ENCODE measurements at regions not wholly inside any gene's neighbourhood (a gene's known extent, or its start where the extent isn't known, plus 50 kb on each side); places are given as distances from the start of the nearest gene placed in this dataset.

GRCh38 chr3:35216501-35217266 lies 422.6 kb upstream of the ARPP21 start:
- CTCF ChIA-PET = interaction anchor here (0.7 kb wide), 1 partner anchor 235 kb away, joined by 4 read pairs; no protein-coding TSS in a partner anchor
- Mint-ChIP-seq H3K4me1 (ENCODE audit: insufficient read depth, unreplicated experiment) (no peaks in the 10 kb centered on the region), H3K36me3 (ENCODE audit: insufficient read depth, unreplicated experiment) (no peaks in the 10 kb centered on the region), H3K27ac (ENCODE audit: low read depth, unreplicated experiment) (no peak overlapping the region), H3K27me3 (ENCODE audit: insufficient read depth, unreplicated experiment) (peaks cover 48% of the 10 kb centered on the region), H3K4me3 (ENCODE audit: unreplicated experiment) (no peak overlapping the region), H3K9me3 (ENCODE audit: unreplicated experiment) (peaks cover 8% of the 10 kb centered on the region)
- BruUV-seq (replicated peaks) = no TSS peak
- POLR2A ChIA-PET = no interaction called here
- intact Hi-C loops (cut with micrococcal nuclease) = no loop called here
- no peak for DNase-seq (ENCODE audit: unreplicated experiment)
- TF ChIP-seq CTCF (IDR thresholded peaks at IDR 0.05; ENCODE audit: unreplicated experiment) = no peak

DNA sequence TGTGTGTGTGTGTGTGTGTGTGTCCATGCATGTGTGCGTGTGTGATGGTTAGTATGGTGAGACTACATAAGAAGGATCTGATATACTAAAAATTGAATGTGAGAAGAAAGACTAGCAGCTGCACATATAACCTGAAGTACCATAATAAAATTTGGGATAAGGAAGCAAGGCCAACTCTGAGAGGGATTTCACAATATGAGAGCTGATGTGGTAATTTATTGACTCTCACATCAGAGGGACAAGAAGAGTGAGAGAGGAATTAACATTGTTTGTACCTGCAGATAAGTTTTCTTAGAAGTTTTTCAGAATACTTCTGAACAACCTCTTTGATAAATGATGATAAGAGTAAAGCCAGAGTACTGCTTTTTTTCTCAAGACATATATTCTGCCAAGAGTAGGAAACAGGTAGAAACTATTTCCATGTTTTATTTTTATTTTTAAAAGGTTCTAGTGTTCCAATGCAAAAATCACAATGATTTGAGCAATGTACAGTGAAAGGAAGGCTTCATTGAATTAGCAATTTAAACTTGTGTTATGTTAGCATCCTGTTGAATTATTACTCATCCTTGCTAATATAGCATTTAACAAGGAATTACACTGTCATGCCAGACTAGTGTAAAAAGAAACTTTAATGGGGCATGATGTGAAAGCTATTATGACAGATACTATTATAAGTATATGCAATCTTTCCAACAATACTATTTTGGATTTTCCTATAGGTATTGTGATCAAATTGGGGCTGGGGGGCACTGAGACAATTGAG lies 415.5 kb upstream of the ARPP21 start:
- Mint-ChIP-seq H3K4me1 (ENCODE audit: insufficient read depth, unreplicated experiment) (no peaks in the 10 kb centered on the region), H3K4me3 (ENCODE audit: unreplicated experiment) (no peak overlapping the region), H3K27me3 (ENCODE audit: insufficient read depth, unreplicated experiment) (peaks cover 22% of the 10 kb centered on the region), H3K27ac (ENCODE audit: low read depth, unreplicated experiment) (no peak overlapping the region), H3K9me3 (ENCODE audit: unreplicated experiment) (peaks cover 8% of the 10 kb centered on the region), H3K36me3 (ENCODE audit: insufficient read depth, unreplicated experiment) (peaks cover 2% of the 10 kb centered on the region)
- CTCF ChIA-PET = no interaction called here
- peak; percentile 12 for DNase-seq (ENCODE audit: unreplicated experiment)
- intact Hi-C loops (cut with micrococcal nuclease) = no loop called here
- TF ChIP-seq CTCF (IDR thresholded peaks at IDR 0.05; ENCODE audit: unreplicated experiment) = no peak
- POLR2A ChIA-PET = no interaction called here
- BruUV-seq (replicated peaks) = no TSS peak

DNA sequence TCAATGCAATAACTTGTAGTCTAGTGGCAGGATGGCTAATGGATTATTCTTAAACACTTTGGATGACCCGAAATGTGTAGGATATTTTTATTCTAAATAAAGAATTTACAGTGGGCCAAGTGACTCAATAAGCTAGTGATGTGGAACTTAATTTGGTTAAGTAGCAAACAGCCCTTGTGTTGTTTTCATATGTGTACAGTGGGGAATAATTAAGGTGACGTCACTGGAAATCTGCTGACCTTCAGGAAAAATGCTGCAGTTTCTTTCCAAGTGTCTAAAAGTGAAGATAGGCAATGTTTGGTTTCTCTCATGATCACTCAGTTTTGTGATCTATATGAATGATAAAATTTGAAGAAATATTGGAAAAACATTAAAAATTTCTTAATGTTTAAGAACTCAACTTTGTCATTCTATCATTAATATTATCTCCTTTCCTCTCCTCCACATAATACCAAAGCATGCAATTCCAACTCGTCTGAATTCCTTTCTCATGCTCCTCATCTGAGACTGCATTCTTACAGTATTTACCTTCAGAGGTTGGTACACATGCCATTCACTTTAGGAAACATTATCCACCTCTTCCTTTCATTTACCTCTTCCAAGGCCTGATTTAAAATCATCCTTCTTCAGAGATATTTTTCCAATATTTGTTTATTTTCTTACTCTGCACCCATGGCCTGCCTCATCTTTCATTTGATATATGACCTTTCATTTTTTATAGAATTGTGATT lies 414.6 kb upstream of the ARPP21 start:
- no TSS peak for BruUV-seq (replicated peaks)

More for the DNA sequence above, 414.6 kb upstream of the ARPP21 start:
- DNase-seq (ENCODE audit: unreplicated experiment) = no peak
- H3K27ac Mint-ChIP-seq (ENCODE audit: low read depth, unreplicated experiment) = no peak overlapping the region
- no peak for TF ChIP-seq CTCF (IDR thresholded peaks at IDR 0.05; ENCODE audit: unreplicated experiment)
- POLR2A ChIA-PET = no interaction called here
- H3K4me3 Mint-ChIP-seq (ENCODE audit: unreplicated experiment) = no peak overlapping the region
- CTCF ChIA-PET = interaction anchor here (0.6 kb wide), 1 partner anchor 684 kb away, joined by 4 read pairs; no protein-coding TSS in a partner anchor
- no peaks in the 10 kb centered on the region for H3K4me1 Mint-ChIP-seq (ENCODE audit: insufficient read depth, unreplicated experiment)
- intact Hi-C loops (cut with micrococcal nuclease) = no loop called here
- H3K36me3 Mint-ChIP-seq (ENCODE audit: insufficient read depth, unreplicated experiment) = peaks cover 6% of the 10 kb centered on the region
- H3K9me3 Mint-ChIP-seq (ENCODE audit: unreplicated experiment) = peaks cover 8% of the 10 kb centered on the region
- H3K27me3 Mint-ChIP-seq (ENCODE audit: insufficient read depth, unreplicated experiment) = peaks cover 12% of the 10 kb centered on the region
